ENCODE measurements at regions not wholly inside any gene's neighbourhood (a gene's known extent, or its start where the extent isn't known, plus 50 kb on each side); places are given as distances from the start of the nearest gene placed in this dataset.
"Not testable (repeated sequence)": the region's sequence is repeated elsewhere in the genome, so short reads cannot be mapped to it uniquely, and the experiment has no call there.

DNA sequence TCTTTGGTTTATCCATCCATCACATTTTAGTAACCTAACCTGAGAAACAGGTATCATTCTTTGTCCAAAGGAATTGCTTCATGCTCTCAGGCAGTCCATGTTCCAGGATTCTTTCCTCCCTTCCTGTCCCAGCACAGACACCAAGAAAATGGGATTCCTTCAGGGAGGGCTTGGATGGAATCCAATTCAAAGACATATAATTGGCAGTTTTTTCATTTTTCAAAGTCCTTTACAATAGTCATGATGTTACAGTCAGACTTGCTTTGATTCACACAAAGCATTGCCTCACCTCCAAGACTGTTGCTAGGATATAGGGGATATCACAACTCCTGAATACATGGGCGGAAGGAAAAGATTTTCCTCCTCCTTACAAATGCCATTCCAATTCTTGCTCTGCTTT, 241.4 kb upstream of the ACVR2A start:
- no peaks in the 10 kb centered on the region for H3K9me3 Mint-ChIP-seq
- no peak overlapping the region for H3K4me3 Mint-ChIP-seq
- H3K36me3 Mint-ChIP-seq (ENCODE audit: low read depth), result no peaks in the 10 kb centered on the region
- TF ChIP-seq, protein P1, sequence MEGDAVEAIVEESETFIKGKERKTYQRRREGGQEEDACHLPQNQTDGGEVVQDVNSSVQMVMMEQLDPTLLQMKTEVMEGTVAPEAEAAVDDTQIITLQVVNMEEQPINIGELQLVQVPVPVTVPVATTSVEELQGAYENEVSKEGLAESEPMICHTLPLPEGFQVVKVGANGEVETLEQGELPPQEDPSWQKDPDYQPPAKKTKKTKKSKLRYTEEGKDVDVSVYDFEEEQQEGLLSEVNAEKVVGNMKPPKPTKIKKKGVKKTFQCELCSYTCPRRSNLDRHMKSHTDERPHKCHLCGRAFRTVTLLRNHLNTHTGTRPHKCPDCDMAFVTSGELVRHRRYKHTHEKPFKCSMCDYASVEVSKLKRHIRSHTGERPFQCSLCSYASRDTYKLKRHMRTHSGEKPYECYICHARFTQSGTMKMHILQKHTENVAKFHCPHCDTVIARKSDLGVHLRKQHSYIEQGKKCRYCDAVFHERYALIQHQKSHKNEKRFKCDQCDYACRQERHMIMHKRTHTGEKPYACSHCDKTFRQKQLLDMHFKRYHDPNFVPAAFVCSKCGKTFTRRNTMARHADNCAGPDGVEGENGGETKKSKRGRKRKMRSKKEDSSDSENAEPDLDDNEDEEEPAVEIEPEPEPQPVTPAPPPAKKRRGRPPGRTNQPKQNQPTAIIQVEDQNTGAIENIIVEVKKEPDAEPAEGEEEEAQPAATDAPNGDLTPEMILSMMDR (IDR thresholded peaks at IDR 0.05; ENCODE audit: unreplicated experiment in 3 of 3), result no peak
- peaks cover 4% of the 10 kb centered on the region for H3K4me1 Mint-ChIP-seq
- H3K27me3 Mint-ChIP-seq (ENCODE audit: low read depth), result peaks cover 5% of the 10 kb centered on the region
- H3K27ac Mint-ChIP-seq, result no peak overlapping the region

DNA sequence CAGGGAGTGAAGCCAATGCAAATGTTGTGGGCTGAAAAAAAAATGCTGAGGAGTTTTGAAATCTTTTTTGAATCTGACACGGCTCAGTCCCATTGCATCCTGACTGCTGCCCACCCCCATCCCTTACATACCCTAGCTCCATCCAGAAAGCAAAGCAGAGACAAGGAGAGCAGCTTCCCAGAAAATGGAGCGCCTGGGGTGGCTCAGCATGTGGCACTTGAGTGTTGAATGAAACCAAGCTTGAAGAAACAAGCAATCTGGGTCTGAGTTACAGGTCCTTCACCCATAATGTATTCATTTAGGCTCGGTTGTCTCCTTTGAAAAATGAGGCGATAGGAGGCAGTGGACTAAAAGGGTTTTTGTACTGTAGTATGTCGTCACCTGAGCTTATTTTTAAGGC, 244.2 kb upstream of the ACVR2A start:
- peaks cover 5% of the 10 kb centered on the region for H3K27me3 Mint-ChIP-seq (ENCODE audit: low read depth)
- no peaks in the 10 kb centered on the region for H3K9me3 Mint-ChIP-seq
- TF ChIP-seq, protein P1 (IDR thresholded peaks at IDR 0.05; ENCODE audit: unreplicated experiment in 3 of 3), result no peak
- no peak overlapping the region for H3K4me3 Mint-ChIP-seq
- H3K4me1 Mint-ChIP-seq, result peaks cover 4% of the 10 kb centered on the region
- no peaks in the 10 kb centered on the region for H3K36me3 Mint-ChIP-seq (ENCODE audit: low read depth)
- H3K27ac Mint-ChIP-seq, result no peak overlapping the region

DNA sequence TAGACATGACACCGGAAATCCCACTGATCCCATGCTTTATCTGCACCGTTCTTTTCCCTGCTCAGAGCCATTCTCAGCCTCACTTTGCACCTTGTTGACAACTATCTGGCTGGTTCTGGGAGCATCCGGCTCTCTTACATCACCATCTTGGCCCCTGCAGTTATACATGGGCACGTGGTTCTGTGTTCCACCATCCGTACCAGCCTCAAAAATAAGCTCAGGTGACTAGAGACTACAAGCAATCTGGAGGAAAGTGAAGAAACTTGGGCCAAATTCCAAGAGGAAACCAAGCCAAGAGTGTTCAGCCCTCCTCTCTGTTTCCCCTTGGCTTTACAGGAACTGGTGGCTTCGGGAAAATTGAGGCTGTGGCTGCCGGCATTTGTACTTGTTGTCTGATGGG, 244.6 kb upstream of the ACVR2A start:
- peaks cover 4% of the 10 kb centered on the region for H3K4me1 Mint-ChIP-seq
- H3K27me3 Mint-ChIP-seq (ENCODE audit: low read depth), result peaks cover 5% of the 10 kb centered on the region
- no peaks in the 10 kb centered on the region for H3K9me3 Mint-ChIP-seq
- TF ChIP-seq, protein P1 (IDR thresholded peaks at IDR 0.05; ENCODE audit: unreplicated experiment in 3 of 3), result no peak
- H3K4me3 Mint-ChIP-seq, result no peak overlapping the region
- H3K27ac Mint-ChIP-seq, result no peak overlapping the region
- no peaks in the 10 kb centered on the region for H3K36me3 Mint-ChIP-seq (ENCODE audit: low read depth)

- TF ChIP-seq, protein P1 (IDR thresholded peaks at IDR 0.05; ENCODE audit: unreplicated experiment in 3 of 3), result no peak
- no peak overlapping the region for H3K4me3 Mint-ChIP-seq
Measured at GRCh38 chr2:147595200-147595599, 249.6 kb upstream of the ACVR2A start.

DNA sequence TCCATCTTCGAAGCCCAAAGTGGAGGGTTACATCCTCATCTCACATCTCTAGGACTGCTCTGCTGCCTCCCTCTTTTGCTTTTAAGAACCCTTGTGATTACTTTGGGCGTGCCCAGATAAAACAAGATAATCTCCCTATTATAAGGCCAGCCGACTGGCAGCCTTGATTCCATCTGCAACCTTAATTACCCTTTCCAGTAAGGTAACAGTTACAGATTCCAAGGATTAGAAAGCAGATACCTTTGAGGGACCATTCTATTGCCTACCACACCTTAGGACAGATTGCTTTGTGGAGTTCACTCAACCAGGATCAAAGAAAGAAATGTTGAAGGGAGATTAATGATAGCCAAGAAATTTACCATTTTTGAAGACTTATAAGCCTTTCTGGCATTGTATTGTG, 250.8 kb upstream of the ACVR2A start:
- TF ChIP-seq, protein P1 (IDR thresholded peaks at IDR 0.05; ENCODE audit: unreplicated experiment in 3 of 3), result no peak
- H3K36me3 Mint-ChIP-seq (ENCODE audit: low read depth), result no peaks in the 10 kb centered on the region
- peaks cover 8% of the 10 kb centered on the region for H3K4me1 Mint-ChIP-seq
- H3K27me3 Mint-ChIP-seq (ENCODE audit: low read depth), result no peaks in the 10 kb centered on the region
- no peak overlapping the region for H3K27ac Mint-ChIP-seq
- H3K4me3 Mint-ChIP-seq, result no peak overlapping the region
- peaks cover 15% of the 10 kb centered on the region for H3K9me3 Mint-ChIP-seq

More at GRCh38 chr2:147595200-147595599, 249.6 kb upstream of the ACVR2A start:
- no peaks in the 10 kb centered on the region for H3K27me3 Mint-ChIP-seq (ENCODE audit: low read depth)
- peaks cover 4% of the 10 kb centered on the region for H3K4me1 Mint-ChIP-seq
- H3K36me3 Mint-ChIP-seq (ENCODE audit: low read depth), result no peaks in the 10 kb centered on the region
- no peak overlapping the region for H3K27ac Mint-ChIP-seq
- H3K9me3 Mint-ChIP-seq, result peaks cover 15% of the 10 kb centered on the region

DNA sequence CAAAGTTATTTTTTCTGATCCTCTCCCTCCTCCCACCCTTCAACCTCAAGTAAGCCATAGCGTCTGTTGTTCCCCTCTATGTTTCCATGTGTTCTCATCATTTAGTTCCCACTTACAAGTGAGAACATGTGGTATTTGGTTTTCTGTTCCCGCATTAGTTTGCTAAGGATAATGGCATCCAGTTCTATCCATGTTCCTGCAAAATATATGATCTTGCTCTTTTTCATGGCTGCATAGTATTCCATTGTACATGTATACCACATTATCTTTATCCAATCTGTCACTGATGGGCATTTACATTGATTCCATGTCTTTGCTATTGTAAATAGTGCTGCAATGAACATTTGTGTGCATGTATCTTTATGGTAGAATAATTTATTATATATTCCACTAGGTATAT, 252.0 kb upstream of the ACVR2A start:
- peaks cover 15% of the 10 kb centered on the region for H3K9me3 Mint-ChIP-seq
- not testable (repeated sequence) for H3K27ac Mint-ChIP-seq; H3K27me3 Mint-ChIP-seq (ENCODE audit: low read depth); H3K36me3 Mint-ChIP-seq (ENCODE audit: low read depth); H3K4me3 Mint-ChIP-seq
- peaks cover 19% of the 10 kb centered on the region for H3K4me1 Mint-ChIP-seq
